PC-9 (cell line): ENCODE measurements at regions not wholly inside any gene's neighbourhood (a gene's known extent, or its start where the extent isn't known, plus 50 kb on each side); places are given as distances from the start of the nearest gene placed in this dataset.

Experiments
- BruUV-seq: library from RNA; stranded (reverse); fragments of 400-500 nt; replicated peaks from 2 replicates; lab custom pipeline; 2021; lab: Mats Ljungman, UMichigan
- CTCF ChIA-PET: fragments of 300-600 bp; sonication (Branson Sonifier 250); formaldehyde crosslinking; loops from one replicate; lab custom pipeline; 2022; ENCODE audit warnings: antibody characterized with exemption; lab: Charles Lee
- POLR2A ChIA-PET: fragments of 300-600 bp; sonication (Branson Sonifier 250); formaldehyde crosslinking; loops from one replicate; lab custom pipeline; 2022; ENCODE audit warnings: antibody characterized with exemption; ENCODE audit not compliant: unreplicated experiment; lab: Charles Lee
- DNase-seq, 2 experiments: peaks; one replicate each; pipeline versions ENCODE4 v3.0.0 to v3.0.0-alpha.2; 2015 to 2022; ENCODE audit warnings: mixed read lengths in 1 of 2
- H2AFZ ChIP-seq: fragments of 200-600 bp; sonication (generic); 2 replicates; pipeline ENCODE4 v1.8.1; 2017; ENCODE audit warnings: antibody characterized with exemption
- H3F3A ChIP-seq: fragments of 200-600 bp; sonication (generic); 2 replicates; pipeline ENCODE4 v1.8.1; 2017; ENCODE audit warnings: antibody characterized with exemption, mild to moderate bottlenecking, low read depth; ENCODE audit not compliant: insufficient read depth
- H3K27ac ChIP-seq: fragments of 200-600 bp; sonication (generic); 2 replicates; pipeline ENCODE4 v1.6.1; 2016; ENCODE audit warnings: mixed run types
- H3K27me3 ChIP-seq: fragments of 200-600 bp; sonication (generic); 2 replicates; pipeline ENCODE4 v1.6.1; 2016; ENCODE audit warnings: low read depth, mixed run types; ENCODE audit not compliant: insufficient read depth
- H3K36me3 ChIP-seq: fragments of 200-600 bp; sonication (generic); 2 replicates; pipeline ENCODE4 v1.6.1; 2016; ENCODE audit warnings: low read depth, mixed run types
- H3K4me1 ChIP-seq: fragments of 200-600 bp; sonication (generic); replicated peaks from 2 replicates; pipeline ENCODE4 v1.6.1; 2016; ENCODE audit warnings: mixed run types; ENCODE audit not compliant: insufficient read depth
- H3K4me2 ChIP-seq: fragments of 200-600 bp; sonication (generic); 2 replicates; pipeline ENCODE4 v1.6.1; 2017; ENCODE audit warnings: mixed run types
- H3K4me3 ChIP-seq: fragments of 200-600 bp; sonication (generic); 2 replicates; pipeline ENCODE4 v1.6.1; 2016; ENCODE audit warnings: mixed run types
- H3K79me2 ChIP-seq: fragments of 200-600 bp; sonication (generic); 2 replicates; pipeline ENCODE4 v1.6.1; 2017; ENCODE audit warnings: low read depth, mixed run types
- H3K9me2 ChIP-seq: fragments of 200-600 bp; sonication (generic); 2 replicates; pipeline ENCODE4 v1.8.1; 2017; ENCODE audit warnings: mild to moderate bottlenecking; ENCODE audit not compliant: insufficient read depth
- H3K9me3 ChIP-seq: fragments of 200-600 bp; sonication (generic); 2 replicates; pipeline ENCODE4 v1.8.1; 2016; ENCODE audit warnings: low read depth; ENCODE audit not compliant: insufficient read depth
- H4K20me1 ChIP-seq: fragments of 200-600 bp; sonication (generic); 2 replicates; pipeline ENCODE4 v1.8.1; 2017; ENCODE audit not compliant: insufficient read depth
- EZH2 ChIP-seq: fragments of 200-600 bp; sonication (generic); IDR thresholded peaks from 2 replicates; pipeline ENCODE4 v1.8.0; 2017; ENCODE audit warnings: antibody characterized with exemption, low read depth
- intact Hi-C: fragments of 100-400 bp; cut with micrococcal nuclease; formaldehyde crosslinking; loops from one replicate; pipeline ENCODE4 v1.10.0; 2022; ENCODE audit not compliant: unreplicated experiment
- TF ChIP-seq, protein P1 (sequence below): fragments of 200-600 bp; sonication (generic); conservative IDR thresholded peaks from 2 replicates; pipeline ENCODE4 v1.6.1; 2017; ENCODE audit warnings: mixed run types, antibody characterized with exemption, mild to moderate bottlenecking, moderate library complexity

DNA sequence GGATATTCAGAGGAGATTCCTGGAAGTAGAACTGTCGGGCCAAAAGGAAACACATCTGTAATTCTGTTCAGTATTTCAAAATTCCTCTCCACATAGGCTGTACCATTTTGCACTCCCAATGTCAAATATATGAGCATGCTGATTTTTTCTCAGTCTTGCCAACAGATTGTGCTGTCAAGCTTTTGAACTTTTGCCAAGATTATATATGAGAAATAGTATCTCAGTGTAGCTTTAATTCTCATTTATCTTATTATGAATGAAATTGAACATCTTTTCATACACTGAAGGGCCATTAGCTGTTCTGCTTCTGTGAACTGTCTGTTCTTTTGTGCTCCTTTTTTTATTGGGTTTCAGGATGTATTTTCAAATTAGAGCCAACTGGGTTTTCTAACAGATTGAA, 907.1 kb downstream of the MAT2B start:
- Histone ChIP-seq H3K4me1 (no peaks in the 10 kb centered on the region), H3K4me3 (no peak overlapping the region), H3K79me2 (no peaks in the 10 kb centered on the region), H3K9me3 (no peaks in the 10 kb centered on the region), H3F3A (no peaks in the 10 kb centered on the region), H3K27ac (no peak overlapping the region), H2AFZ (no peak overlapping the region), H3K27me3 (no peaks in the 10 kb centered on the region), H3K36me3 (no peaks in the 10 kb centered on the region), H3K4me2 (no peak overlapping the region), H3K9me2 (no peaks in the 10 kb centered on the region), H4K20me1 (no peaks in the 10 kb centered on the region)
- POLR2A ChIA-PET, result no interaction called here
- TF ChIP-seq, protein P1, sequence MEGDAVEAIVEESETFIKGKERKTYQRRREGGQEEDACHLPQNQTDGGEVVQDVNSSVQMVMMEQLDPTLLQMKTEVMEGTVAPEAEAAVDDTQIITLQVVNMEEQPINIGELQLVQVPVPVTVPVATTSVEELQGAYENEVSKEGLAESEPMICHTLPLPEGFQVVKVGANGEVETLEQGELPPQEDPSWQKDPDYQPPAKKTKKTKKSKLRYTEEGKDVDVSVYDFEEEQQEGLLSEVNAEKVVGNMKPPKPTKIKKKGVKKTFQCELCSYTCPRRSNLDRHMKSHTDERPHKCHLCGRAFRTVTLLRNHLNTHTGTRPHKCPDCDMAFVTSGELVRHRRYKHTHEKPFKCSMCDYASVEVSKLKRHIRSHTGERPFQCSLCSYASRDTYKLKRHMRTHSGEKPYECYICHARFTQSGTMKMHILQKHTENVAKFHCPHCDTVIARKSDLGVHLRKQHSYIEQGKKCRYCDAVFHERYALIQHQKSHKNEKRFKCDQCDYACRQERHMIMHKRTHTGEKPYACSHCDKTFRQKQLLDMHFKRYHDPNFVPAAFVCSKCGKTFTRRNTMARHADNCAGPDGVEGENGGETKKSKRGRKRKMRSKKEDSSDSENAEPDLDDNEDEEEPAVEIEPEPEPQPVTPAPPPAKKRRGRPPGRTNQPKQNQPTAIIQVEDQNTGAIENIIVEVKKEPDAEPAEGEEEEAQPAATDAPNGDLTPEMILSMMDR, result no peak
- DNase-seq, result no peak
- intact Hi-C loops, result no loop called here
- CTCF ChIA-PET, result no interaction called here
- no TSS peak for BruUV-seq

- Histone ChIP-seq H3F3A (no peaks in the 10 kb centered on the region), H4K20me1 (no peaks in the 10 kb centered on the region), H3K27me3 (no peaks in the 10 kb centered on the region), H2AFZ (no peak overlapping the region), H3K4me1 (no peaks in the 10 kb centered on the region), H3K79me2 (no peaks in the 10 kb centered on the region), H3K27ac (no peak overlapping the region), H3K4me3 (no peak overlapping the region), H3K9me2 (no peaks in the 10 kb centered on the region), H3K9me3 (no peaks in the 10 kb centered on the region), H3K36me3 (no peaks in the 10 kb centered on the region), H3K4me2 (no peak overlapping the region)
- DNase-seq, result no peak
- ChIA-PET CTCF (no interaction called here), POLR2A (no interaction called here)
- BruUV-seq, result no TSS peak
- TF ChIP-seq, protein P1, result no peak
- TF ChIP-seq EZH2, result no peak
- intact Hi-C loops, result no loop called here
Observed at GRCh38 chr5:164420161-164420560, 914.7 kb downstream of the MAT2B start.

GRCh38 chr5:164422400-164422799, 917.0 kb downstream of the MAT2B start:
- H3K79me2 ChIP-seq, result no peaks in the 10 kb centered on the region
- no peaks in the 10 kb centered on the region for H3F3A ChIP-seq
- no peak for DNase-seq
- H3K27ac ChIP-seq, result no peak overlapping the region
- no peaks in the 10 kb centered on the region for H4K20me1 ChIP-seq
- H3K9me3 ChIP-seq, result no peaks in the 10 kb centered on the region
- intact Hi-C loops, result no loop called here
- H3K9me2 ChIP-seq, result no peaks in the 10 kb centered on the region
- no peak overlapping the region for H3K4me3 ChIP-seq
- no peaks in the 10 kb centered on the region for H3K36me3 ChIP-seq
- H3K4me2 ChIP-seq, result no peak overlapping the region
- ChIA-PET CTCF (no interaction called here), POLR2A (no interaction called here)
- TF ChIP-seq, protein P1, result peak; percentile 26; the same call in 1 of the 2 replicates
- no peak for TF ChIP-seq EZH2
- no TSS peak for BruUV-seq
- no peaks in the 10 kb centered on the region for H3K27me3 ChIP-seq
- H3K4me1 ChIP-seq, result no peaks in the 10 kb centered on the region
- no peak overlapping the region for H2AFZ ChIP-seq
